HepG2 (cell line): ENCODE measurements at regions not wholly inside any gene's neighbourhood (a gene's known extent, or its start where the extent isn't known, plus 50 kb on each side); places are given as distances from the start of the nearest gene placed in this dataset.

Experiments
- ATF2 ChIP-seq: sonication (generic); formaldehyde crosslinking; IDR thresholded peaks from 2 replicates; pipeline ENCODE4 v1.4.0; 2020; ENCODE audit warnings: missing genetic modification reagents
- DMAP1 ChIP-seq: IDR thresholded peaks from 2 replicates; pipeline ENCODE4 v1.6.1; 2016
- JUNB ChIP-seq: sonication (generic); formaldehyde crosslinking; IDR thresholded peaks from 2 replicates; pipeline ENCODE4 v1.8.0; 2022; ENCODE audit warnings: missing genetic modification reagents, mild to moderate bottlenecking, borderline replicate concordance
- NR2F1 ChIP-seq, 2 experiments: fragments of 450-650 bp in 1 of 2; formaldehyde crosslinking in 1 of 2; IDR thresholded peaks; 2 replicates each; pipeline versions ENCODE4 v1.5.0 to v1.6.1; 2016 to 2020; ENCODE audit warnings: mild to moderate bottlenecking in 1 of 2, missing compliant biosample characterization in 1 of 2, missing genetic modification reagents in 1 of 2, moderate library complexity in 1 of 2
- RBM39 ChIP-seq: fragments of 200-400 bp; formaldehyde crosslinking; IDR thresholded peaks from one replicate; pipeline ENCODE4 v1.6.1; 2018; ENCODE audit warnings: antibody characterized with exemption, mild to moderate bottlenecking, low read depth, low read length; ENCODE audit not compliant: poor library complexity, severe bottlenecking
- SIN3B ChIP-seq: fragments of 150-350 bp; IDR thresholded peaks from 2 replicates; pipeline ENCODE4 v1.6.1; 2014; ENCODE audit warnings: low read length
- ZBTB44 ChIP-seq: sonication (generic); formaldehyde crosslinking; IDR thresholded peaks from 2 replicates; pipeline ENCODE4 v1.4.0; 2020; ENCODE audit warnings: missing genetic modification reagents
- ZNF414 ChIP-seq: sonication (generic); formaldehyde crosslinking; IDR thresholded peaks from 2 replicates; pipeline ENCODE4 v1.5.0; 2020; ENCODE audit warnings: missing genetic modification reagents
- TF ChIP-seq, protein P1 (sequence below): sonication (generic); formaldehyde crosslinking; IDR thresholded peaks from 2 replicates; pipeline ENCODE4 v1.5.1; 2020; ENCODE audit warnings: mild to moderate bottlenecking, moderate library complexity, missing genetic modification reagents

- TF ChIP-seq RBM39, result no peak
- TF ChIP-seq DMAP1, result 0 out of 2 replicates have a peak, but pooled peaks have one; percentile 31
- no peak for TF ChIP-seq JUNB (CRISPR knock-in tag)
- TF ChIP-seq, protein P1, sequence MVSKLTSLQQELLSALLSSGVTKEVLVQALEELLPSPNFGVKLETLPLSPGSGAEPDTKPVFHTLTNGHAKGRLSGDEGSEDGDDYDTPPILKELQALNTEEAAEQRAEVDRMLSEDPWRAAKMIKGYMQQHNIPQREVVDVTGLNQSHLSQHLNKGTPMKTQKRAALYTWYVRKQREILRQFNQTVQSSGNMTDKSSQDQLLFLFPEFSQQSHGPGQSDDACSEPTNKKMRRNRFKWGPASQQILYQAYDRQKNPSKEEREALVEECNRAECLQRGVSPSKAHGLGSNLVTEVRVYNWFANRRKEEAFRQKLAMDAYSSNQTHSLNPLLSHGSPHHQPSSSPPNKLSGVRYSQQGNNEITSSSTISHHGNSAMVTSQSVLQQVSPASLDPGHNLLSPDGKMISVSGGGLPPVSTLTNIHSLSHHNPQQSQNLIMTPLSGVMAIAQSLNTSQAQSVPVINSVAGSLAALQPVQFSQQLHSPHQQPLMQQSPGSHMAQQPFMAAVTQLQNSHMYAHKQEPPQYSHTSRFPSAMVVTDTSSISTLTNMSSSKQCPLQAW (CRISPR knock-in tag), result peak; percentile 32; the same call in 1 of the 2 replicates
- no peak for TF ChIP-seq ZBTB44 (CRISPR knock-in tag)
- 0 out of 2 replicates have a peak, but pooled peaks have one; percentile 46 for TF ChIP-seq ZNF414 (CRISPR knock-in tag)
- no peak for TF ChIP-seq SIN3B
- TF ChIP-seq ATF2 (CRISPR knock-in tag), result no peak
- TF ChIP-seq NR2F1 (CRISPR knock-in tag; IDR thresholded peaks at IDR 0.05), result no peak
- TF ChIP-seq, all 625 proteins: peak for 125
Observed at GRCh38 chr16:21338537-21339268, 60.6 kb upstream of the CRYM start (continued).
